C1 segment of cervical spinal cord (tissue), 14 donors: ENCODE measurements at regions not wholly inside any gene's neighbourhood (a gene's known extent, or its start where the extent isn't known, plus 50 kb on each side); places are given as distances from the start of the nearest gene placed in this dataset.

Experiments used
- DNase-seq, 14 donors: peaks; one replicate each; lab custom pipeline; 2025; lab: John Stamatoyannopoulos, UW

GRCh38 chr16:63530974-63531373 is 1494.7 kb upstream of the CDH8 start:
- DNase-seq = peak in 1 of 14 donors; percentile 3

GRCh38 chr16:63530208-63530607 is 1494.0 kb upstream of the CDH8 start:
- DNase-seq = peak in 1 of 14 donors; percentile 26

- DNase-seq = no peak
Measured at GRCh38 chr16:63527404-63527803, 1491.2 kb upstream of the CDH8 start.

GRCh38 chr16:63516394-63516793 is 1480.2 kb upstream of the CDH8 start:
- DNase-seq = no peak

GRCh38 chr16:63512910-63513309 is 1476.7 kb upstream of the CDH8 start:
- DNase-seq = no peak

GRCh38 chr16:63497408-63497807 is 1461.2 kb upstream of the CDH8 start:
- no peak for DNase-seq

- no peak for DNase-seq
Measured at GRCh38 chr16:63496282-63496681, 1460.0 kb upstream of the CDH8 start.

GRCh38 chr16:63488955-63489354 is 1452.7 kb upstream of the CDH8 start:
- no peak for DNase-seq

- no peak for DNase-seq
Measured at GRCh38 chr16:63481060-63481459, 1444.8 kb upstream of the CDH8 start.

GRCh38 chr16:63473725-63474124 is 1437.5 kb upstream of the CDH8 start:
- no peak for DNase-seq

- DNase-seq = no peak
Measured at GRCh38 chr16:63467513-63467912, 1431.3 kb upstream of the CDH8 start.

- no peak for DNase-seq
Measured at GRCh38 chr16:63462316-63462715, 1426.1 kb upstream of the CDH8 start.

- DNase-seq = peak in 4 of 14 donors; percentile 1 to 50 (median 1)
Measured at GRCh38 chr16:63461248-63461841, 1425.1 kb upstream of the CDH8 start.

GRCh38 chr16:63458846-63459245 is 1422.6 kb upstream of the CDH8 start:
- no peak for DNase-seq

GRCh38 chr16:63457869-63458268 is 1421.6 kb upstream of the CDH8 start:
- no peak for DNase-seq

GRCh38 chr16:63453261-63453660 is 1417.0 kb upstream of the CDH8 start:
- DNase-seq = no peak

- no peak for DNase-seq
Measured at GRCh38 chr16:63447121-63447520, 1410.9 kb upstream of the CDH8 start.

GRCh38 chr16:63442246-63442645 is 1406.0 kb upstream of the CDH8 start:
- no peak for DNase-seq

- DNase-seq = no peak
Measured at GRCh38 chr16:63426275-63426870, 1390.1 kb upstream of the CDH8 start.

- DNase-seq = no peak
Measured at GRCh38 chr16:63422715-63423114, 1386.5 kb upstream of the CDH8 start.

GRCh38 chr16:63416712-63417111 is 1380.5 kb upstream of the CDH8 start:
- no peak for DNase-seq

GRCh38 chr16:63415014-63415413 is 1378.8 kb upstream of the CDH8 start:
- no peak for DNase-seq

- DNase-seq = no peak
Measured at GRCh38 chr16:63410594-63410993, 1374.4 kb upstream of the CDH8 start.

- no peak for DNase-seq
Measured at GRCh38 chr16:63403792-63404191, 1367.6 kb upstream of the CDH8 start.
